ENCODE measurements at regions not wholly inside any gene's neighbourhood (a gene's known extent, or its start where the extent isn't known, plus 50 kb on each side); places are given as distances from the start of the nearest gene placed in this dataset.

- ChIA-PET CTCF (no interaction called here), POLR2A (no interaction called here), RAD21 (ENCODE audit: low non-redundant PET in 1 of 2, low total read pairs in 2 of 2, uncharacterized antibody in 2 of 2, unreplicated experiment in 2 of 2) (no interaction called here)
- intact Hi-C loops (cut with micrococcal nuclease) = no loop called here
- BruUV-seq (replicated peaks) = no TSS peak
- Histone ChIP-seq H3K27me3 (ENCODE audit: insufficient read depth, low read length) (no peaks in the 10 kb centered on the region), H3K4me3 (replicated peaks in 1 of 2; ENCODE audit: low read depth in 1 of 2, low read length in 2 of 2) (no peak overlapping the region), H3K79me2 (ENCODE audit: insufficient read depth, low read length) (no peaks in the 10 kb centered on the region), H3K9ac (ENCODE audit: low read length) (no peak overlapping the region), H3K4me1 (ENCODE audit: control insufficient read depth in 1 of 2, insufficient read depth in 2 of 2, low read length in 2 of 2) (no peaks in the 10 kb centered on the region), H3K27ac (ENCODE audit: low read depth, low read length) (no peak overlapping the region), H3K9me2 (ENCODE audit: insufficient read depth) (no peaks in the 10 kb centered on the region), H4K20me1 (ENCODE audit: insufficient read depth) (no peaks in the 10 kb centered on the region), H3K36me3 (ENCODE audit: control insufficient read depth in 1 of 2, insufficient read depth in 2 of 2, low read length in 2 of 2) (no peaks in the 10 kb centered on the region), H2AFZ (ENCODE audit: low read depth, low read length, poor library complexity, severe bottlenecking) (no peak overlapping the region), H3K9me3 (ENCODE audit: control insufficient read depth in 1 of 2, insufficient read depth in 1 of 2, low read depth in 1 of 2, low read length in 2 of 2) (no peaks in the 10 kb centered on the region), H3K4me2 (ENCODE audit: low read length) (no peak overlapping the region)
- ATAC-seq = no peak
- DNase-seq (ENCODE audit: low read depth, low spot score) = no peak
- no peak for TF ChIP-seq RAD21 (IDR thresholded peaks at IDR 0.05; ENCODE audit: low read depth)
- TF ChIP-seq SIN3A (IDR thresholded peaks at IDR 0.05; ENCODE audit: low read depth) = no peak
- TF ChIP-seq TCF7L2 (IDR thresholded peaks at IDR 0.05; ENCODE audit: borderline replicate concordance, extremely low read depth, insufficient read depth, insufficient read length) = no peak
- no peak for TF ChIP-seq SP1 (IDR thresholded peaks at IDR 0.05; ENCODE audit: low read depth)
- TF ChIP-seq ZBTB33 (IDR thresholded peaks at IDR 0.05; ENCODE audit: extremely low read depth, insufficient replicate concordance, low read length) = no peak
- no peak for TF ChIP-seq JUND (IDR thresholded peaks at IDR 0.05)
- no peak for TF ChIP-seq CTCF (IDR thresholded peaks at IDR 0.05 in 2 of 3, conservative IDR thresholded peaks at IDR 0.05 in 1 of 3; ENCODE audit: borderline replicate concordance in 1 of 3, insufficient read depth in 1 of 3, low read depth in 2 of 3, low read length in 2 of 3)
These were observed 140.7 kb downstream of the PFKFB3 start for GRCh38 chr10:6343305-6344010.

All from HCT116 (cell line).